Neural crest cell (in vitro differentiated cells): ENCODE measurements at regions not wholly inside any gene's neighbourhood (a gene's known extent, or its start where the extent isn't known, plus 50 kb on each side); places are given as distances from the start of the nearest gene placed in this dataset.

Experiments
- DNase-seq: peaks from one replicate; pipeline ENCODE4 v3.0.0; 2021; ENCODE audit warnings: low read depth, mixed read lengths, low spot score
- H3K27ac Mint-ChIP-seq: one replicate; pipeline ENCODE4 v1.8.0; 2021; ENCODE audit warnings: mild to moderate bottlenecking, mixed read lengths; ENCODE audit not compliant: unreplicated experiment
- H3K27me3 Mint-ChIP-seq: 2 replicates; pipeline ENCODE4 v1.8.0; 2021; ENCODE audit warnings: low read depth, mild to moderate bottlenecking, mixed read lengths
- H3K36me3 Mint-ChIP-seq: 2 replicates; pipeline ENCODE4 v1.8.0; 2021; ENCODE audit warnings: low read depth, mild to moderate bottlenecking, mixed read lengths
- H3K4me1 Mint-ChIP-seq: 2 replicates; pipeline ENCODE4 v1.8.0; 2021; ENCODE audit warnings: mixed read lengths
- H3K4me3 Mint-ChIP-seq: one replicate; pipeline ENCODE4 v1.8.0; 2021; ENCODE audit warnings: mild to moderate bottlenecking, mixed read lengths
- H3K9me3 Mint-ChIP-seq: 2 replicates; pipeline ENCODE4 v1.8.0; 2021; ENCODE audit warnings: mixed read lengths
- CTCF ChIP-seq: fragments of 200-600 bp; sonication (generic); conservative IDR thresholded peaks from 2 replicates; pipeline ENCODE4 v1.5.0; 2021; ENCODE audit warnings: antibody characterized with exemption, mild to moderate bottlenecking

- Mint-ChIP-seq H3K36me3 (no peaks in the 10 kb centered on the region), H3K4me1 (peaks cover 9% of the 10 kb centered on the region), H3K9me3 (peaks cover 4% of the 10 kb centered on the region), H3K27me3 (peaks cover 12% of the 10 kb centered on the region), H3K4me3 (no peak overlapping the region), H3K27ac (no peak overlapping the region)
- no peak for DNase-seq
- no peak for TF ChIP-seq CTCF
Observed at GRCh38 chr3:43187836-43188479, 82.1 kb upstream of the POMGNT2 start.

DNA sequence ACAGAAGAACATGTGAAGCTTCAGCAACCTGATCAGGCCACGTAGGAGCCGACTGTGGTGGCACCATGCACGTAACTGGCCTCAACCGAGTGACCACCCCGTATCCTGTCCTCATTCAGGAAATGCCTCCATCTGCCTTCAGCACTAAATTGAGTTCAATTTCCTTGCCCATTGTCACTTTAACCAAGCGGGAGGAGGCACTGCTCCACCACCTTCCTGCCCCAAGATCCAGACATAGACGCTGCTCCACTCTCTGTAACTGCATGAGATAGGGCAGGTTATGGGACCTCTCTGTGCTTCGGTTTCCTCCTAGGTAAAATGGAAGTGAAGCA, 80.1 kb upstream of the POMGNT2 start:
- TF ChIP-seq CTCF = no peak
- Mint-ChIP-seq H3K9me3 (peaks cover 4% of the 10 kb centered on the region), H3K36me3 (no peaks in the 10 kb centered on the region), H3K4me1 (no peaks in the 10 kb centered on the region), H3K4me3 (no peak overlapping the region), H3K27ac (no peak overlapping the region), H3K27me3 (peaks cover 12% of the 10 kb centered on the region)
- no peak for DNase-seq

- no peak for DNase-seq
- TF ChIP-seq CTCF = no peak
- no peaks in the 10 kb centered on the region for H3K4me1 Mint-ChIP-seq
- H3K27ac Mint-ChIP-seq = no peak overlapping the region
- H3K9me3 Mint-ChIP-seq = peaks cover 4% of the 10 kb centered on the region
- H3K27me3 Mint-ChIP-seq = peaks cover 12% of the 10 kb centered on the region
- no peak overlapping the region for H3K4me3 Mint-ChIP-seq
- H3K36me3 Mint-ChIP-seq = no peaks in the 10 kb centered on the region
Observed at GRCh38 chr3:43185274-43185982, 79.5 kb upstream of the POMGNT2 start.

DNA sequence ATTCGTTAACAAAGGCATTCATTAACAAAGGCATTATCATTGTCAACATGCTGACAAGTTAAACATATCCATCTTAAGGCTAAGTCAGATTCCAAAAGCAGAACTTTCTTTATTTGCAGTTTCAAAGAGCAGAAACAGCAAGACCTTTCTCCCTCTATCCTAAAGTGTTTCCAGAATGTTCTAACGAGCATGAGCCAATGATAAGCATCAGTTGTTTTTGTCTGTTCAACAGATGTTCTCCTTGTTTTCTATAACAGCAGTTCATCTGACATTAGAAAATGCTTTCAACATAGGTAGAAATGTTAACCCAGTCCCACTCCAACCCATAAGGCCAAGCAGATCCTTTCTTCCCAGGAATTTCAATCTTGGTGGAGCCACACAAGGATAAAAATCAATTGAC, 77.6 kb upstream of the POMGNT2 start:
- no peak overlapping the region for H3K27ac Mint-ChIP-seq

DNA sequence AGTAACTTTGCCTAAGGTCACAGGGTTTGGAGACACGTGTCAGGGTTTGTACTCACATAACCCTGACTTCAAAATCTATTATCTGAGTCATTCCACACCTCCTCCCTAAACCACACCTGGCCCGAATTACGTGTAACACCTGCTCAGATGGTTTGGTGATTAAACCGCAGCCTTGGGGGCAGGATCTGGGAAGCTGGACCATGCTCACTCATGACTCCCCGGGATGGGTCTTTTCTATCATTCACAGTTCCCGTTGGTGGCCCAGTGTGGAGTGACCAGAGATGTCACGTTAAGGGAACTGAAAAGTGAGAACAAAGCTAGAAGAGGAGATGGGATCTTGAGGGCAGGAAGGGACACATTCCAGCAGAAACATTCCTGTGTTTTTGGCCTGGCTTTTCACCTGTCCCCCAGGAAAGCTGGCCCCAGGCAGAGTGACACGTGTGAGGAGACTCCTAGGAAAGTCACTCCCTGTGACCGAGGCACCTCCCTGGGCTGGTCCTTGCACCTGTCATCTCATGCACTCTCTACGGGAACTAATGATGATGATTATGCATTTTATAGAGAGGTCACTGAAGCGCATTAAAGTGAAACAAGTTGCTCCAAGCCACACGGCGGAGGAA, 75.4 kb upstream of the POMGNT2 start:
- H3K4me1 Mint-ChIP-seq = peaks cover 15% of the 10 kb centered on the region
- TF ChIP-seq CTCF = no peak
- no peak overlapping the region for H3K27ac Mint-ChIP-seq
- no peak for DNase-seq
- H3K4me3 Mint-ChIP-seq = no peak overlapping the region
- peaks cover 1% of the 10 kb centered on the region for H3K27me3 Mint-ChIP-seq
- H3K9me3 Mint-ChIP-seq = no peaks in the 10 kb centered on the region
- no peaks in the 10 kb centered on the region for H3K36me3 Mint-ChIP-seq

More for the DNA sequence above, 77.6 kb upstream of the POMGNT2 start:
- Mint-ChIP-seq H3K9me3 (no peaks in the 10 kb centered on the region), H3K4me1 (peaks cover 8% of the 10 kb centered on the region), H3K36me3 (no peaks in the 10 kb centered on the region), H3K4me3 (no peak overlapping the region), H3K27me3 (peaks cover 8% of the 10 kb centered on the region)
- TF ChIP-seq CTCF = no peak
- DNase-seq = no peak
